PC-3 (cell line): ENCODE measurements at regions not wholly inside any gene's neighbourhood (a gene's known extent, or its start where the extent isn't known, plus 50 kb on each side); places are given as distances from the start of the nearest gene placed in this dataset. TPM values are rescaled to one million over a fixed set of nuclear protein-coding genes. Genes with fewer than 3 reads are reported as not detected.
A peak's percentile ranks its signal among the peaks of the same experiment; 100 is the strongest.

Source experiments
- ATAC-seq: fragments of 200-7000 bp; cut with Tn5 transposase; 2 replicates; pipeline ENCODE4 v1.9.1; 2020; ENCODE audit warnings: mild to moderate bottlenecking, moderate library complexity
- BruUV-seq: library from RNA; stranded (reverse); fragments of 400-500 nt; replicated peaks from 2 replicates; lab custom pipeline; 2021; lab: Mats Ljungman, UMichigan
- CTCF ChIA-PET: fragments of 300-600 bp; sonication (Branson Sonifier 250); formaldehyde crosslinking; loops from one replicate; lab custom pipeline; 2022; ENCODE audit warnings: antibody characterized with exemption; lab: Charles Lee
- POLR2A ChIA-PET: fragments of 300-600 bp; sonication (Branson Sonifier 250); formaldehyde crosslinking; loops from one replicate; lab custom pipeline; 2022; ENCODE audit warnings: antibody characterized with exemption; ENCODE audit not compliant: unreplicated experiment; lab: Charles Lee
- DNase-seq: peaks from one replicate; pipeline ENCODE4 v3.0.0-alpha.2; 2015
- H2AFZ ChIP-seq: fragments of 300-600 bp; sonication (generic); 2 replicates; pipeline ENCODE4 v1.6.0; 2016; ENCODE audit warnings: antibody characterized with exemption, low read length
- H3F3A ChIP-seq: fragments of 300-600 bp; sonication (generic); one replicate; pipeline ENCODE4 v1.6.0; 2017; ENCODE audit warnings: antibody characterized with exemption, low read length, control low read depth, mild to moderate bottlenecking; ENCODE audit not compliant: unreplicated experiment
- H3K27ac ChIP-seq: fragments of 300-600 bp; sonication (generic); 2 replicates; pipeline ENCODE4 v1.5.1; 2016; ENCODE audit warnings: mild to moderate bottlenecking, low read length
- H3K27me3 ChIP-seq: fragments of 300-600 bp; sonication (generic); 2 replicates; pipeline ENCODE4 v1.6.1; 2016; ENCODE audit warnings: low read length, mixed read lengths
- H3K36me3 ChIP-seq: fragments of 300-600 bp; sonication (generic); 2 replicates; pipeline ENCODE4 v1.6.1; 2016; ENCODE audit warnings: low read depth, mixed run types, low read length, mixed read lengths
- H3K4me1 ChIP-seq: fragments of 300-600 bp; sonication (generic); 2 replicates; pipeline ENCODE4 v1.5.1; 2016; ENCODE audit warnings: low read length; ENCODE audit not compliant: insufficient read depth
- H3K4me2 ChIP-seq: fragments of 300-600 bp; sonication (generic); 2 replicates; pipeline ENCODE4 v1.6.0; 2016; ENCODE audit warnings: low read length
- H3K4me3 ChIP-seq: fragments of 300-600 bp; sonication (generic); 2 replicates; pipeline ENCODE4 v1.5.1; 2016; ENCODE audit warnings: mild to moderate bottlenecking, low read length, mixed read lengths
- H3K79me2 ChIP-seq: fragments of 300-600 bp; sonication (generic); 2 replicates; pipeline ENCODE4 v1.6.1; 2017; ENCODE audit warnings: low read length, mixed read lengths
- H3K9ac ChIP-seq: fragments of 300-600 bp; sonication (generic); 2 replicates; pipeline ENCODE4 v1.6.0; 2016; ENCODE audit warnings: mild to moderate bottlenecking, low read length
- H3K9me2 ChIP-seq: fragments of 300-600 bp; sonication (generic); replicated peaks from 2 replicates; pipeline ENCODE4 v1.6.1; 2016; ENCODE audit warnings: mixed run types, low read length, mixed read lengths
- H3K9me3 ChIP-seq: fragments of 300-600 bp; sonication (generic); 2 replicates; pipeline ENCODE4 v1.6.1; 2016; ENCODE audit warnings: low read length, mixed read lengths
- H4K20me1 ChIP-seq: fragments of 300-600 bp; sonication (generic); 2 replicates; pipeline ENCODE4 v1.6.1; 2016; ENCODE audit warnings: low read length, mixed read lengths
- CTCF ChIP-seq: fragments of 300-600 bp; sonication (generic); conservative IDR thresholded peaks from 2 replicates; pipeline ENCODE4 v1.5.1; 2017; ENCODE audit warnings: antibody characterized with exemption, low read depth, mild to moderate bottlenecking, low read length
- EZH2 ChIP-seq: fragments of 300-600 bp; sonication (generic); IDR thresholded peaks from one replicate; pipeline ENCODE4 v1.6.1; 2017; ENCODE audit warnings: antibody characterized with exemption, mild to moderate bottlenecking, low read length; ENCODE audit not compliant: unreplicated experiment
- EZH2phosphoT487 ChIP-seq: fragments of 300-600 bp; sonication (generic); IDR thresholded peaks from 2 replicates; pipeline ENCODE4 v1.6.1; 2018; ENCODE audit warnings: mild to moderate bottlenecking, antibody characterized with exemption, low read length, borderline replicate concordance
- intact Hi-C: fragments of 100-400 bp; cut with micrococcal nuclease; formaldehyde crosslinking; loops from 2 replicates; pipeline ENCODE4 v1.9.0; 2023
- microRNA-seq: library from miRNA; unstranded; fragments of <30 nt; microRNA quantifications from one replicate; pipeline ENCODE4 v1.1.0, GENCODE V29; 2020; ENCODE audit not compliant: unreplicated experiment

GRCh38 chr15:62991698-62992097 is 50.8 kb upstream of the TPM1 start:
- no peak overlapping the region for H3K27ac ChIP-seq
- H3K27me3 ChIP-seq, result no peaks in the 10 kb centered on the region
- POLR2A ChIA-PET, result no interaction called here
- no TSS peak for BruUV-seq
- CTCF ChIA-PET, result no interaction called here
- no peak for ATAC-seq
- H3K9me2 ChIP-seq, result no peaks in the 10 kb centered on the region
- no peaks in the 10 kb centered on the region for H3K79me2 ChIP-seq
- H3F3A ChIP-seq, result no peaks in the 10 kb centered on the region
- H3K9ac ChIP-seq, result no peak overlapping the region
- no peaks in the 10 kb centered on the region for H4K20me1 ChIP-seq
- H2AFZ ChIP-seq, result no peak overlapping the region
- no peak overlapping the region for H3K4me3 ChIP-seq
- intact Hi-C loops, result no loop called here
- no peaks in the 10 kb centered on the region for H3K9me3 ChIP-seq
- H3K4me2 ChIP-seq, result no peak overlapping the region
- no peaks in the 10 kb centered on the region for H3K36me3 ChIP-seq
- H3K4me1 ChIP-seq, result peaks cover 12% of the 10 kb centered on the region
- TF ChIP-seq EZH2phosphoT487 (no peak), CTCF (no peak), EZH2 (no peak)
- no peak for DNase-seq

DNA sequence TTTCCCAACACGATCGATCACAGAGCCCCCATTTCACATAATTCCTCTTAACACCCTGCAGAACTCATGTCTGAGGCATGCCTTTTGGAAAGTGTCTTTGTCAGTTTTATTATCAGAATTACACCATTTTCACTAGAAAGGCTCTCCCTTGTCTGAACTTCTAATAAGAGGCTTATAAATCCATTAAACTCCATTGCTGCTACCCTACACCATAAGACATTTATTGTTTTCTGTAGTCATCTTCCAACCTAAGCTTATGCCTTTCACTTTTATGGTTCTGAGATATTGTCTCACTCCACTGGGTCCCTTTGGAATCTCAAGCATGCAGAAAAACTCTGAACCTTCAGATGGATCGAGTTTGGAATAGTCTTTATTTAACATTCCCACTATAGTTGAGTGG is 50.2 kb upstream of the TPM1 start:
- no peak overlapping the region for H3K27ac ChIP-seq
- H3K4me3 ChIP-seq, result no peak overlapping the region
- H3K27me3 ChIP-seq, result no peaks in the 10 kb centered on the region
- no peaks in the 10 kb centered on the region for H3K9me2 ChIP-seq
- intact Hi-C loops, result no loop called here
- no peak for DNase-seq
- ATAC-seq, result no peak
- no peaks in the 10 kb centered on the region for H4K20me1 ChIP-seq
- TF ChIP-seq EZH2phosphoT487, result no peak
- TF ChIP-seq CTCF, result no peak
- no peak for TF ChIP-seq EZH2
- no peaks in the 10 kb centered on the region for H3K9me3 ChIP-seq
- no peaks in the 10 kb centered on the region for H3K36me3 ChIP-seq
- H3K4me1 ChIP-seq, result peaks cover 12% of the 10 kb centered on the region
- no peak overlapping the region for H3K4me2 ChIP-seq
- no peaks in the 10 kb centered on the region for H3F3A ChIP-seq
- ChIA-PET POLR2A (no interaction called here), CTCF (no interaction called here)
- H3K79me2 ChIP-seq, result no peaks in the 10 kb centered on the region
- no peak overlapping the region for H3K9ac ChIP-seq
- no TSS peak for BruUV-seq
- H2AFZ ChIP-seq, result no peak overlapping the region

Small RNAs in the stretch of these regions (microRNA-seq; reads per million reads assigned to microRNA genes)
- 12.5 reads per million, percentile 39 among the genes with 10 or more reads in this experiment for gene MIR190A
- not detected for gene MIR6085
- gene MIR8067, result not detected
